Keratinocyte (primary cell): ENCODE measurements at regions not wholly inside any gene's neighbourhood (a gene's known extent, or its start where the extent isn't known, plus 50 kb on each side); places are given as distances from the start of the nearest gene placed in this dataset.

Experiments used
- DNase-seq: peaks from one replicate; pipeline ENCODE4 v3.0.0-alpha.2; 2011; ENCODE audit warnings: low read depth, missing footprints, low spot score
- FAIRE-seq: peaks from 2 replicates; lab custom pipeline; 2011; peaks lifted over from hg19 to GRCh38; lab: Jason Lieb, UNC
- H2AFZ ChIP-seq: 2 replicates; pipeline ENCODE4 v1.6.0; 2012; ENCODE audit warnings: low read length, control low read depth, inconsistent platforms; ENCODE audit not compliant: control insufficient read depth
- H3K27ac ChIP-seq: 2 replicates; pipeline ENCODE4 v1.5.1; 2011; ENCODE audit warnings: low read length; ENCODE audit not compliant: control insufficient read depth, insufficient read depth
- H3K27me3 ChIP-seq: 3 replicates; pipeline ENCODE4 v1.6.0; 2011; ENCODE audit warnings: low read length; ENCODE audit not compliant: control insufficient read depth, insufficient read depth; ENCODE audit errors: extremely low read depth
- H3K36me3 ChIP-seq, 2 experiments: 2 replicates in 1 of 2; 3 replicates in 1 of 2; pipeline ENCODE4 v1.5.1; 2011; ENCODE audit warnings: low read length in 2 of 2, mild to moderate bottlenecking in 1 of 2; ENCODE audit not compliant: control insufficient read depth in 2 of 2, insufficient read depth in 2 of 2; ENCODE audit errors: extremely low read depth in 1 of 2
- H3K4me1 ChIP-seq: 3 replicates; pipeline ENCODE4 v1.5.1; 2011; ENCODE audit warnings: low read length; ENCODE audit not compliant: control insufficient read depth, insufficient read depth; ENCODE audit errors: extremely low read depth
- H3K4me2 ChIP-seq: 3 replicates; pipeline ENCODE4 v1.6.0; 2011; ENCODE audit warnings: low read depth, low read length; ENCODE audit not compliant: control insufficient read depth, insufficient read depth; ENCODE audit errors: extremely low read depth
- H3K4me3 ChIP-seq, 3 experiments: fragments of 200-600 bp in 1 of 3; sonication (generic) in 1 of 3; 2 replicates in 2 of 3; 3 replicates in 1 of 3; pipeline ENCODE4 v1.5.1; 2011 to 2016; ENCODE audit warnings: low read length in 3 of 3, mild to moderate bottlenecking in 3 of 3, control low read depth in 2 of 3, inconsistent platforms in 1 of 3, low read depth in 1 of 3, mixed read lengths in 1 of 3, mixed run types in 1 of 3, moderate library complexity in 1 of 3; ENCODE audit not compliant: control insufficient read depth in 2 of 3, insufficient read depth in 2 of 3; ENCODE audit errors: extremely low read depth in 1 of 3
- H3K79me2 ChIP-seq: 2 replicates; pipeline ENCODE4 v1.6.0; 2012; ENCODE audit warnings: low read length; ENCODE audit not compliant: control insufficient read depth, insufficient read depth
- H3K9ac ChIP-seq: 3 replicates; pipeline ENCODE4 v1.6.0; 2011; ENCODE audit warnings: low read length; ENCODE audit not compliant: control insufficient read depth, insufficient read depth; ENCODE audit errors: extremely low read depth
- H3K9me1 ChIP-seq: 3 replicates; pipeline ENCODE4 v1.6.0; 2011; ENCODE audit warnings: low read length; ENCODE audit not compliant: control insufficient read depth, insufficient read depth; ENCODE audit errors: extremely low read depth
- H3K9me3 ChIP-seq: 2 replicates; pipeline ENCODE4 v1.5.1; 2012; ENCODE audit warnings: low read depth, low read length; ENCODE audit not compliant: control insufficient read depth
- H4K20me1 ChIP-seq: 3 replicates; pipeline ENCODE4 v1.6.0; 2011; ENCODE audit warnings: low read length; ENCODE audit not compliant: control insufficient read depth, insufficient read depth; ENCODE audit errors: extremely low read depth
- EZH2 ChIP-seq: IDR thresholded peaks from one replicate; pipeline ENCODE4 v1.6.1; 2012; ENCODE audit warnings: inconsistent platforms, mild to moderate bottlenecking, low read length, moderate library complexity
- dilution Hi-C: fragments of 300-500 bp; cut with MboI; formaldehyde crosslinking; loops from one replicate; pipeline ENCODE4 v1.7.0; 2020; ENCODE audit warnings: low sequenced_read_pairs; ENCODE audit not compliant: extremely low pct_ligation_motif_present
- TF ChIP-seq, protein P1 (sequence below), 3 experiments: IDR thresholded peaks in 1 of 3; conservative IDR thresholded peaks in 1 of 3; optimal IDR thresholded peaks in 1 of 3; 2 replicates in 2 of 3; 3 replicates in 1 of 3; pipeline versions ENCODE3 to v1.5.1; 2011; ENCODE audit warnings: low read length in 3 of 3, mild to moderate bottlenecking in 3 of 3, moderate library complexity in 2 of 3, control low read depth in 1 of 3, inconsistent platforms in 1 of 3; ENCODE audit not compliant: insufficient read depth in 2 of 3; ENCODE audit errors: extremely low read depth in 1 of 3

- no peak for TF ChIP-seq EZH2
- TF ChIP-seq, protein P1, sequence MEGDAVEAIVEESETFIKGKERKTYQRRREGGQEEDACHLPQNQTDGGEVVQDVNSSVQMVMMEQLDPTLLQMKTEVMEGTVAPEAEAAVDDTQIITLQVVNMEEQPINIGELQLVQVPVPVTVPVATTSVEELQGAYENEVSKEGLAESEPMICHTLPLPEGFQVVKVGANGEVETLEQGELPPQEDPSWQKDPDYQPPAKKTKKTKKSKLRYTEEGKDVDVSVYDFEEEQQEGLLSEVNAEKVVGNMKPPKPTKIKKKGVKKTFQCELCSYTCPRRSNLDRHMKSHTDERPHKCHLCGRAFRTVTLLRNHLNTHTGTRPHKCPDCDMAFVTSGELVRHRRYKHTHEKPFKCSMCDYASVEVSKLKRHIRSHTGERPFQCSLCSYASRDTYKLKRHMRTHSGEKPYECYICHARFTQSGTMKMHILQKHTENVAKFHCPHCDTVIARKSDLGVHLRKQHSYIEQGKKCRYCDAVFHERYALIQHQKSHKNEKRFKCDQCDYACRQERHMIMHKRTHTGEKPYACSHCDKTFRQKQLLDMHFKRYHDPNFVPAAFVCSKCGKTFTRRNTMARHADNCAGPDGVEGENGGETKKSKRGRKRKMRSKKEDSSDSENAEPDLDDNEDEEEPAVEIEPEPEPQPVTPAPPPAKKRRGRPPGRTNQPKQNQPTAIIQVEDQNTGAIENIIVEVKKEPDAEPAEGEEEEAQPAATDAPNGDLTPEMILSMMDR (optimal IDR thresholded peaks at IDR 0.05 in 1 of 3, IDR thresholded peaks at IDR 0.05 in 1 of 3, conservative IDR thresholded peaks at IDR 0.05 in 1 of 3; ENCODE audit: extremely low read depth in 1 of 3, insufficient read depth in 2 of 3, low read length in 3 of 3) = no peak
These were observed 63.6 kb upstream of the NAA20 start for GRCh38 chr20:19953606-19954005.

DNA sequence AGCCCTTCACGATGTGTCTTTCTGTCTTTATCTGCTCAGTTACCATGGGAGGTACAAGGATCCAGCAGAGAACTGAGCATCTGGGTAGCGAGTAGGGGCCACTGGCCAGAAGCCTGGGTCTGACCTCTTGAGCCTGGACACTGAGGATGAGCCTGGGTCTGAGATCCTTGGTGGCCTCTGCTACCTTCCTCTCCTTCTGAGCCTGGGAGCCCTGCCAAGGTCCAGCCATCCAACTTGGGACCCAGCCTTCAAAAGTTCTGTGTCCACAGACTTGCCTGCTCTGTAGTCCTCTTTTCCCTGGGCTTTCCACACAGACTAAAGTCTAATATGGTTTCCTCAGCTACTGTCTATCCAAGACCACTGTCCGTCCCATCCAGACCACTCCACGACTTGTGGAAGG lies 60.2 kb upstream of the NAA20 start:
- H3K36me3 ChIP-seq = peaks cover 3 to 9% of the 10 kb centered on the region in 2 experiments

More at GRCh38 chr20:19953606-19954005, 63.6 kb upstream of the NAA20 start:
- Histone ChIP-seq H3K9me1 (no peaks in the 10 kb centered on the region), H3K27me3 (no peaks in the 10 kb centered on the region), H3K79me2 (no peaks in the 10 kb centered on the region), H3K27ac (no peak overlapping the region), H3K9me3 (no peaks in the 10 kb centered on the region), H3K9ac (no peak overlapping the region), H3K4me3 (no peak overlapping the region), H4K20me1 (no peaks in the 10 kb centered on the region), H3K36me3 (peaks cover 2 to 4% of the 10 kb centered on the region in 2 experiments), H2AFZ (no peak overlapping the region), H3K4me2 (no peak overlapping the region), H3K4me1 (peaks cover 31% of the 10 kb centered on the region)
- no peak for DNase-seq
- dilution Hi-C loops = no loop called here
- FAIRE-seq = no peak

More for the DNA sequence above, 60.2 kb upstream of the NAA20 start:
- dilution Hi-C loops = no loop called here
- no peak overlapping the region for H3K4me3 ChIP-seq
- no peaks in the 10 kb centered on the region for H3K27me3 ChIP-seq
- H3K4me1 ChIP-seq = peaks cover 35% of the 10 kb centered on the region
- H2AFZ ChIP-seq = no peak overlapping the region
- no peaks in the 10 kb centered on the region for H3K9me1 ChIP-seq
- FAIRE-seq (no peak), DNase-seq (no peak)
- H3K9ac ChIP-seq = no peak overlapping the region
- H3K27ac ChIP-seq = no peak overlapping the region
- TF ChIP-seq EZH2 = no peak
- TF ChIP-seq, protein P1 (optimal IDR thresholded peaks at IDR 0.05 in 1 of 3, IDR thresholded peaks at IDR 0.05 in 1 of 3, conservative IDR thresholded peaks at IDR 0.05 in 1 of 3; ENCODE audit: extremely low read depth in 1 of 3, insufficient read depth in 2 of 3, low read length in 3 of 3) = no peak
- H3K79me2 ChIP-seq = no peaks in the 10 kb centered on the region
- no peak overlapping the region for H3K4me2 ChIP-seq
- no peaks in the 10 kb centered on the region for H3K9me3 ChIP-seq
- no peaks in the 10 kb centered on the region for H4K20me1 ChIP-seq
